BE2C (cell line): ENCODE measurements at regions not wholly inside any gene's neighbourhood (a gene's known extent, or its start where the extent isn't known, plus 50 kb on each side); places are given as distances from the start of the nearest gene placed in this dataset.

Source experiments
- DNase-seq: peaks from one replicate; pipeline ENCODE4 v3.0.0-alpha.2; 2020
- H3K27me3 ChIP-seq: fragments of 250-450 bp; sonication (Bioruptor Pico); 2 replicates; pipeline ENCODE4 v1.5.1; 2020; ENCODE audit warnings: mild to moderate bottlenecking
- H3K36me3 ChIP-seq: fragments of 250-450 bp; sonication (Bioruptor Pico); 2 replicates; pipeline ENCODE4 v1.5.1; 2020; ENCODE audit warnings: mild to moderate bottlenecking
- H3K4me1 ChIP-seq: fragments of 250-450 bp; sonication (Bioruptor Pico); 2 replicates; pipeline ENCODE4 v1.5.1; 2020
- H3K4me3 ChIP-seq: 2 replicates; pipeline ENCODE4 v1.5.1; 2011; ENCODE audit warnings: low read depth, low read length
- H3K9me3 ChIP-seq: fragments of 250-450 bp; sonication (Bioruptor Pico); 2 replicates; pipeline ENCODE4 v1.5.1; 2020
- TF ChIP-seq, protein P1 (sequence below): IDR thresholded peaks from 2 replicates; pipeline ENCODE4 v1.5.1; 2012; ENCODE audit warnings: mild to moderate bottlenecking, low read depth, low read length

- H3K36me3 ChIP-seq: no peaks in the 10 kb centered on the region
- H3K4me1 ChIP-seq: no peaks in the 10 kb centered on the region
- H3K27me3 ChIP-seq: no peaks in the 10 kb centered on the region
- DNase-seq: no peak
- no peak overlapping the region for H3K4me3 ChIP-seq
- TF ChIP-seq, protein P1, sequence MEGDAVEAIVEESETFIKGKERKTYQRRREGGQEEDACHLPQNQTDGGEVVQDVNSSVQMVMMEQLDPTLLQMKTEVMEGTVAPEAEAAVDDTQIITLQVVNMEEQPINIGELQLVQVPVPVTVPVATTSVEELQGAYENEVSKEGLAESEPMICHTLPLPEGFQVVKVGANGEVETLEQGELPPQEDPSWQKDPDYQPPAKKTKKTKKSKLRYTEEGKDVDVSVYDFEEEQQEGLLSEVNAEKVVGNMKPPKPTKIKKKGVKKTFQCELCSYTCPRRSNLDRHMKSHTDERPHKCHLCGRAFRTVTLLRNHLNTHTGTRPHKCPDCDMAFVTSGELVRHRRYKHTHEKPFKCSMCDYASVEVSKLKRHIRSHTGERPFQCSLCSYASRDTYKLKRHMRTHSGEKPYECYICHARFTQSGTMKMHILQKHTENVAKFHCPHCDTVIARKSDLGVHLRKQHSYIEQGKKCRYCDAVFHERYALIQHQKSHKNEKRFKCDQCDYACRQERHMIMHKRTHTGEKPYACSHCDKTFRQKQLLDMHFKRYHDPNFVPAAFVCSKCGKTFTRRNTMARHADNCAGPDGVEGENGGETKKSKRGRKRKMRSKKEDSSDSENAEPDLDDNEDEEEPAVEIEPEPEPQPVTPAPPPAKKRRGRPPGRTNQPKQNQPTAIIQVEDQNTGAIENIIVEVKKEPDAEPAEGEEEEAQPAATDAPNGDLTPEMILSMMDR: no peak
- H3K9me3 ChIP-seq: no peaks in the 10 kb centered on the region
Measured at GRCh38 chr4:117640836-117641235, 393.4 kb upstream of the NDST3 start.

DNA sequence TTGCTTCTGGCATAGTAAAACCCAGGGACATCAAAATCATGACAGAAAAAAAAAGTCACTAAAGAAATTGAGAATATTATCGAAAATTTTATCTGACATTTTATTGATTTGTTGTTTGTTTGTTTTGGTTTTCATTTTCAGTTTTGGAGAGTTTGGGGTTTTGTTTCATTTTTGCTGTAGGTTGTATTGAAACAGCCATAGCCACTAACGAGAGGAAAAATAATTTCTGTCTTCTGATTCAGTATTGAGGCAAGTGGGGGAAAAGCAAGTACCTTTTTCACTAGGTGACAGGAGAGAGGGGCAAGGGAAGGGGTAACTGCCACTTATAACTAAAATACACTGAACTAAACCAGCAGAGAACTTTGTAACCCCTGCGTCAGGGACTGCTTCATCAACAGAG is 392.8 kb upstream of the NDST3 start:
- Histone ChIP-seq H3K4me1 (no peaks in the 10 kb centered on the region), H3K27me3 (no peaks in the 10 kb centered on the region), H3K36me3 (no peaks in the 10 kb centered on the region), H3K4me3 (no peak overlapping the region), H3K9me3 (no peaks in the 10 kb centered on the region)
- DNase-seq: no peak
- TF ChIP-seq, protein P1: no peak

- no peaks in the 10 kb centered on the region for H3K9me3 ChIP-seq
- TF ChIP-seq, protein P1: no peak
- no peaks in the 10 kb centered on the region for H3K27me3 ChIP-seq
- no peak overlapping the region for H3K4me3 ChIP-seq
- no peaks in the 10 kb centered on the region for H3K36me3 ChIP-seq
- no peak for DNase-seq
- H3K4me1 ChIP-seq: no peaks in the 10 kb centered on the region
Measured at GRCh38 chr4:117654079-117654478, 380.2 kb upstream of the NDST3 start.

DNA sequence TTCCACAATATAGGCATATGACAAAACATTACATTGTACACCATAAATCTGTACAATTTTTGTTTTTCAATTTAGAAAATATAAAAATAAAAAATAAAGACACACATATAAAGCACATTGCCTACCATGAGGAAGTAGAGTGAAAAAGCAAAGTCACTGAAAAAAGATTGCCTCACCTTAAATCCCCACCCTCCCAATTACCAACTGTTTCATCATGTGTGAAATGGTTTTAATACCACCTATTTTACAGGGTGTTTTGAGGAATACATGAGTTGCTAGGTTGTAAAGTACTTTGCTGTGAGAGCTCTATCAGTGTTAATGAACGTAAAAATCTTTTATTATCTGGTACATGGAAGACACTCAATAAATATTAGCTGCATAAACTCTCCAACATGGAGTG is 373.6 kb upstream of the NDST3 start:
- TF ChIP-seq, protein P1: no peak
- H3K4me3 ChIP-seq: no peak overlapping the region
- H3K36me3 ChIP-seq: no peaks in the 10 kb centered on the region
- no peaks in the 10 kb centered on the region for H3K4me1 ChIP-seq
- H3K27me3 ChIP-seq: no peaks in the 10 kb centered on the region
- DNase-seq: no peak
- H3K9me3 ChIP-seq: no peaks in the 10 kb centered on the region

GRCh38 chr4:117661091-117662072 is 372.9 kb upstream of the NDST3 start:
- Histone ChIP-seq H3K4me3 (no peak overlapping the region), H3K36me3 (no peaks in the 10 kb centered on the region), H3K9me3 (no peaks in the 10 kb centered on the region), H3K4me1 (no peaks in the 10 kb centered on the region), H3K27me3 (no peaks in the 10 kb centered on the region)
- no peak for DNase-seq
- TF ChIP-seq, protein P1: no peak
